Fibroblast of skin of scalp (primary cell): ENCODE measurements at regions not wholly inside any gene's neighbourhood (a gene's known extent, or its start where the extent isn't known, plus 50 kb on each side); places are given as distances from the start of the nearest gene placed in this dataset.
"Not testable (repeated sequence)": the region's sequence is repeated elsewhere in the genome, so short reads cannot be mapped to it uniquely, and the experiment has no call there.

Source experiments
- DNase-seq: peaks from one replicate; pipeline ENCODE4 v3.0.0-alpha.2; 2013

DNA sequence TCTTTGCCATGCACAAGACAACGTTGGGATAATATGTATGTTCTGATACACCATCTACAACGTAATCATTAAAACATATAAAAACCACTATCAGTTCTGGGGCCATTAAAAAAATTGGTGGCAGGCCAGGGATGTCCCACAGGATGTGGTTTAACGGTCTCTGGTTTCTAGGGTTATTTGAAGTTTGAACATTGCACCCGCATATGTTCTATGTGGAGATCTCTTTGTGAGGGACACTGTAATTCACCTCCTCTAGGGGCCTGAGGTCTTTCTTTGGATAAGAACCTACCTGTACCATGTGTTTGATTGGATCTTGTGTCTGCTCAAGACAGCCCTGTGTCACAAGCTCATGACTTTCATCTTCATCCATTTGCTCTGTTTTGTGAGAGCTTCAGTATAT lies 73.2 kb downstream of the GGTLC2 start:
- no peak for DNase-seq

- DNase-seq, result peak; percentile 25
Observed at GRCh38 chr22:22720201-22720723, 75.8 kb downstream of the GGTLC2 start.

- no peak for DNase-seq
Observed at GRCh38 chr22:22720724-22721261, 76.4 kb downstream of the GGTLC2 start.

GRCh38 chr22:22721681-22722354 lies 77.4 kb downstream of the GGTLC2 start:
- peak; percentile 20 for DNase-seq

DNA sequence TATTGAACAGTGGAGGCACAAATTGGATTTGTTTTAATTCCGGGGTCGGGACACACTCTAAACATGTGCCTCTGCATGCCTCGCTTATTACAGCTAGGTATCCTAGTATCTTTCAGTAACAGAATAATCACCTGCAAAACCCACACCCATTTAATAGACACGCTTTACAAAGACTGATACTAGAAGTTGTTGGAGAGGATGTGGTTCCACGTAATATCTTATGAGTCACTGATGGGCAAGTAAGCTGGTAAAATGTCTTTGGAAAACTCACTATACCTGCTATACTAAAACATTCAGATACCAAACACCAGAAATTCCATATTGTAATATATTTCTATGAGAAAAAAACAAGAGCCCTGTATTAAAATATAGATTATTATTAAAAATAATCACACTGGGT lies 84.0 kb downstream of the GGTLC2 start:
- DNase-seq, result no peak

- DNase-seq, result no peak
Observed at GRCh38 chr22:22730655-22731373, 86.4 kb downstream of the GGTLC2 start.

- no peak for DNase-seq
Observed at GRCh38 chr22:22731374-22731676, 86.9 kb downstream of the GGTLC2 start.

DNA sequence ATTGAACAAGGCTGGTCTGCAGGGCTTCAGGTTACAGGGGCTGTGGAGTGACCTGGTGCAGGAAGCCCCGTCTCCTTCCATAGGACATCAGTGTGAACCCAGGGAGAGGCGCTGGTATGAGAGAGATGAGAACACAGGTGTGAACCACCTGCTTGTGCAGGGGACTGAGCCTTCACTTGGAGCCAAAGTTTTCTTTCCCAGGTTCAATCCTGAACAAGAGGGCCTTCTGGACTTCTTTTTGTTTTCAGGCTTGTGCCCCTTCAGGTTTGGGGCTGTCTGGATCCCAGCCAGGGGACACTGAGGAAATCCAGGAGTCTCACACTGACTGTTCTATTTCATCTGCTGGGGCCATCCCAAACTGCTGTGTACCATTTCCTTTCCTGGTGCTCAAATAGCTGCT lies 88.6 kb downstream of the GGTLC2 start:
- not testable (repeated sequence) for DNase-seq

DNA sequence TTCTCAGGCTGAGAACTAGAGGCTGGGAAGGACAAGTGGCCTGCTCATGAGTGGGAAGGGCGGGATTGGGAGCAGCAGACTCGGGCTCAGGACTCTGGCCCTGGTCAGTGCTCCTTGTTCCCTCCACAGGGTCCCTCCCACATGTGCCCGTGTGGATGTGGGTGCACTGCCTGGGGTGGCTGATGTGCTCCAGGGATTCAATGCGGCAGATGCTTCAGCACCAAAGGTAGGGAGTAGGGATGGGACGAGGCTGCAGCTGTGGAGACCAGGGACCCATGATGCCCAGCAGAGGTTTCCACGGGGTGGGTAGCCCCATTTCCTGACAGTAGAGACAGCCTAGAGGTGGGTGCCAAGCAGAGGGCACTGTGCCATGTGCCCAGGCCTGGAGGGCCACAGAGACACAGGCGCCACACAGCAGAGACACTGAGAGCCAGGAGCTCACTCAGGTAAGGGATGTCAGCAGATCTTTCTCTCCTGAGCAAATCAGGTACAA lies 89.5 kb downstream of the GGTLC2 start:
- no peak for DNase-seq

DNA sequence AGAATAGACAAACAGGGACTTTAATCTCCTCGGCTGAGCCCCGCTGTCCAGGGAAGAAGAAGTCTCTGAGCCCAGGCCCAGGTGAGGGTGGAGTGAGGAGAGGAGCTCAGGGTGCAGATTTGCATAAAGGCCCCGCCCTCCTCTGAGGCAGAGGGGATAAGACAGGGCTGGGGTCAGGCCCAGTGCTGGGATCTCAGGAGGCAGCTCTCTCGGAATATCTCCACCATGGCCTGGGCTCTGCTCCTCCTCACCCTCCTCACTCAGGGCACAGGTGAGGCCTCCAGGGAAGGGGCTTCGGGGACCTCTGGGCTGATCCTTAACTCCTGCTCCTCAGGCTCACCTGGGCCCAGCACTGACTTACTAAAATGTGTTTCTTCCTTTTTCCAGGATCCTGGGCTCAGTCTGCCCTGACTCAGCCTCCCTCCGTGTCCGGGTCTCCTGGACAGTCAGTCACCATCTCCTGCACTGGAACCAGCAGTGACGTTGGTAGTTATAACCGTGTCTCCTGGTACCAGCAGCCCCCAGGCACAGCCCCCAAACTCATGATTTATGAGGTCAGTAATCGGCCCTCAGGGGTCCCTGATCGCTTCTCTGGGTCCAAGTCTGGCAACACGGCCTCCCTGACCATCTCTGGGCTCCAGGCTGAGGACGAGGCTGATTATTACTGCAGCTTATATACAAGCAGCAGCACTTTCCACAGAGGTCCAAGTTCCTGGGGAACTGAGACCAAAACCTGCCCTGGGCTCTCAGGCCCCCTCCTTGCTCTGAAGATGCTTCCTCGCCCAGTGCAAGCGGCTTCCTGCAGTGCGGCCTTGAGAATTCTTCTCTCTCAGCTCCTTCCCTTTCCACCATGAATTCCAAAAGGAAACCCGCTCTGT lies 90.2 kb downstream of the GGTLC2 start:
- not testable (repeated sequence) for DNase-seq

DNA sequence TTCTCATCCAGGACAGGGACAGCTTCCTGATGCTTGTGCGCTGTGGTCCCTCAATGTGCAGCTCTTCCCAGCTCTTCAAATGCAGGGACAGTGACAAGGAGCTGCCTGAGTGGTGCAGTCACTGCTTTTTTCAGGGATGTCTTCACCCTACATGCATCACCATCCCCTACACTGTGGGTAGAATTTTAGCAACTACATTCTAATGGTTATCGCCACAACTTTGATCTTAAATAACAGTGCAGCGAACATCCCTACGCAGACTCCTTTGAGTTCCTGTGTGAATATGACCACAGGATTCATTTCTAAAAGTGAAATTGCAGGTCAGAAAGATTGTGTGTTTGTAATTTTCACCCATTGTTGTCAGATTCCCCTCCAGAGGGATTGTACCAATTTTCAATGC lies 90.9 kb downstream of the GGTLC2 start:
- not testable (repeated sequence) for DNase-seq

- DNase-seq, result no peak
Observed at GRCh38 chr22:22735695-22736611, 91.5 kb downstream of the GGTLC2 start.

GRCh38 chr22:22737590-22737989 lies 93.2 kb downstream of the GGTLC2 start:
- no peak for DNase-seq

DNA sequence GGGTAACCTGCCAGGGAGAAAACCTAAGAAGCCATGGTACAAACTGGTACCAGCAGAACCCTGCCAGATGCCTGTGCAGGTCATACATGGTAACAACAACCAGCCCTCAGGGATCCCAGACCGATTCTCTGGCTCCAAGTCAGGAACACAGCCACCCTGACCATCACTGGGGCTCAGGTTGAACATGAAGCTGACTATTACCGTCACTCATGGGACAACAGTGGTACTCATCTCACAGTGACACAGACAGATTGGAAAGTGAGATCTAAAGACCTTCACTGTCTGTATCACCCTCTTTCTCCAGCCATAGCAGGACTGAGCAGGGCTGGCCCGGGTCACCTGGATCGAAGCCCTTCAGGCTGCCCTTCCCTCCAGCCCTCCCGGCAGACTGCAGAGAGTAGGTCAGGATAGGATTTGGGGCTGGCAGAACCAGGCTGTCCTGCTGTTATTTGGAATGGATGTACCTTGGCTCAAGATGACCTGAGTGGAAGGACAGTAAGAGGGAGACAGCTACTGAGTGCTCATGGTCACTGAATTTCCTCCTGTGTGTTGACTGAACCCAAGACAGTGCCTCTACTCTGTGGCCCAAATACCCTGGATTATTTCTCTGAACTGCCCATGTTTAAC lies 94.7 kb downstream of the GGTLC2 start:
- no peak for DNase-seq

DNA sequence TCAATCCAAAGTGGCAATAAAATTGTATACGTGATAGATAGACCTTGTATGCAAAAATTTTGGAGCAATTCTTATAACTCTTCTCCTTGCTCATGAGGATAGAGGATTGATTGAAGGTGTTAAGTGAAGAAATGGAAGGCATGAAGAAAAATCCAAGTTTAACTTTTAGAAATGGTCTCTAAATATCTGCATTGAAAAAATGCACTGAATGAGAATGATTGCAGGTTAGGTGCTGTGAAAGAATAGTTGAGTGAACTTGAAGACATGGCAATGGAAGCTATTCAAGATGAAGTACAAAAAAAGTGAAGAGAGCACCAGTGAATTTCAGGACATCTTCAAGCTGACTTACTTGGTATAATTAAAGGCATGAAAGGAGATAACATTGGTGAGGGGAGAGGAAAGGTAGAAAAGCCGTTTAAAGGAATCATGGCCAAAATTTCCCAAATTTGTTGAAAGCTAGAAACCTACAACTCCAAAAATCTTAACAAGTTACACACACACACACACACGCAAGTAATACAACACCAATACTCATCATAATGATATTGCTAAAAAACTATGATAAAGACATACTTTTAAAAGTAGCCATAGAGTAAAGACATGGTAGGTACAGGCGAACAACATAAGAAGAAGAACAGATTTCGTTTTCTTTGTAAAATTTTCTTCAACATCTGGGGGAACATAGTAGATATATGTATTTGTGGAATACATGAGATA lies 96.3 kb downstream of the GGTLC2 start:
- no peak for DNase-seq

DNA sequence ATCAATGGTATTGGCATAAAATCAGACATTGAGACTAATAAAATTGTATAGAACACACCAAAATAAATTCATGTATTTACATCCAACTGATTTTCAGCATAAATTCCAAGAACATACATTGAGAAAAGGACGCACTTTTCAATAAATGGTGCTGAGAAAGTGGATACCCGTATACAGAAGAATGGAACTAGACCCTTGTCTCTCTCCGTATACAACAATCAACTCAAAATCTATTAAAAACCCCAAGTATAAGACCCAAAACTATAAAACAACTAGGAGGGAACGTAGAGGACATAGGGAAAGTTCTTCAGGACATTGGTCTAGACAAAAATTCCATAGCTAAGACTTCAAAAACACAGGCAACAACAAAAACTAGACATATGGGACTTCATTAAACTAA lies 97.4 kb downstream of the GGTLC2 start:
- DNase-seq, result no peak

DNA sequence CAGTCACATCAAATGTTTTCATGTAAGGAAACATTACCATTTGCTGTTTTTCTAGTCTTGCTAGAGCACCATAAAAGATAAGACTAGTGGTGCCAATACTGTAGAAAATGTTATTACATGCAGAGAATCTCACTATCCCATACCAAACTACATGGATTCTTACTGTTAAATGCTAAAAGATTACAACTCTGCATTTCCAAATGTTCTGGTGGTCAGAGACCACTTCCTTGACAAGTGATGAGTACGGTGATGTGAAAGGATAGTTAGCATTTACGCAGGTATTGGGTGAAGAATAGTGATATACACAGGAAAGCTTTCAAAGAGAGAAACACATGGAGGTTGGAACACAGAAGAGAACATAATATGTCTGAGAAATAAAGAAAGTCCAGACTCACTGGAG lies 98.2 kb downstream of the GGTLC2 start:
- DNase-seq, result no peak

GRCh38 chr22:22743128-22743760 lies 98.8 kb downstream of the GGTLC2 start:
- DNase-seq, result no peak

DNA sequence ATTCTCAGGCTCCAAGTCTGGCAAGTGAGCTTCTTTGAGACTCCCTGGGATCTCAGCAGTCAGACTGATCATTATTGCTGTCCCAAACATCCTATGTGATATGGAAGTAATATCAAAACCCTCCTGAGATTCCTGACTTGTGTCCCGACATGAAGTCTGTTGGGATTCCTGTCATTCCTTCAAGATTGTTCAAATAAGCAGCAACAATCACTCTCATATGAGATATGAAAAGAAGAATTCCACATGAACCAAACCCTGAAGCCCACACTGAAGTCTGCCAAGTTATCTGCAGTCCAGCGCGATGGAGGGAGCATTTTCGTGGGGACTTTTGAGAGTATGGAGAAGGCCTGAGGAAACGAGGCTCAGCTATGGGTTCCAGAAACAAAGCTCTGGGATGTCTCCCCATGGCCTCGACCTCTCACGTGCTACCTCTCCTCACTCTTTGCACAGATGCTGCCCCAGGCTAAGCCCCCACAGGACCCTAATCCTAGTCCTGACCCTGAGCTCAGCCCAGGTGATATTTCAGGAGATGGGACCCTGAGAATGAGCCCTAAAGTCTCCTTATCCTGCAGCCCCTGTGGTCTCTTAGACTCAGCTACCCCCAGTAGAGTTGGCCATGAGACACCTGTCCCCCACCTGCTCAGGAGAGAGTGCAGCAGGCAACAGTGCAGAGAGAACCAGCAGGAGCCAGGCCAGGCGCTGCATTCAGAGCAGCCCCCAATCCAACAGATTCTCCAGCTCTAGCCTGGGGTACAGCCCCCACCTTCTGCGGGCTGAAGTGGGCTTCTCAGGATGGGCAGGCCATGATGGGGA lies 100.2 kb downstream of the GGTLC2 start:
- DNase-seq, result no peak
